ENCODE measurements at regions not wholly inside any gene's neighbourhood (a gene's known extent, or its start where the extent isn't known, plus 50 kb on each side); places are given as distances from the start of the nearest gene placed in this dataset.
"Not testable (repeated sequence)": the region's sequence is repeated elsewhere in the genome, so short reads cannot be mapped to it uniquely, and the experiment has no call there.

GRCh38 chr5:126056851-126057622 lies 366.2 kb upstream of the GRAMD2B start:
- DNase-seq (ENCODE audit: low spot score): no peak
- in situ Hi-C loops (cut with MboI; ENCODE audit: low sequenced_read_pairs, unreplicated experiment): no loop called here
- no peak for TF ChIP-seq CTCF (IDR thresholded peaks at IDR 0.05; ENCODE audit: borderline replicate concordance, control extremely low read depth, extremely low read depth, insufficient read depth, missing control alignments)

GRCh38 chr5:126058392-126058791 lies 364.8 kb upstream of the GRAMD2B start:
- in situ Hi-C loops (cut with MboI; ENCODE audit: low sequenced_read_pairs, unreplicated experiment); DNase-seq (ENCODE audit: low spot score): not testable (repeated sequence)

GRCh38 chr5:126062398-126063221 lies 360.6 kb upstream of the GRAMD2B start:
- DNase-seq (ENCODE audit: low spot score): no peak
- no peak for TF ChIP-seq CTCF (IDR thresholded peaks at IDR 0.05; ENCODE audit: borderline replicate concordance, control extremely low read depth, extremely low read depth, insufficient read depth, missing control alignments)
- in situ Hi-C loops (cut with MboI; ENCODE audit: low sequenced_read_pairs, unreplicated experiment): no loop called here

- no peak for DNase-seq (ENCODE audit: low spot score)
- no peak for TF ChIP-seq CTCF (IDR thresholded peaks at IDR 0.05; ENCODE audit: borderline replicate concordance, control extremely low read depth, extremely low read depth, insufficient read depth, missing control alignments)
- in situ Hi-C loops (cut with MboI; ENCODE audit: low sequenced_read_pairs, unreplicated experiment): no loop called here
Measured at GRCh38 chr5:126065061-126065460, 358.1 kb upstream of the GRAMD2B start.

GRCh38 chr5:126066836-126067235 lies 356.4 kb upstream of the GRAMD2B start:
- in situ Hi-C loops (cut with MboI; ENCODE audit: low sequenced_read_pairs, unreplicated experiment): no loop called here
- no peak for DNase-seq (ENCODE audit: low spot score)
- no peak for TF ChIP-seq CTCF (IDR thresholded peaks at IDR 0.05; ENCODE audit: borderline replicate concordance, control extremely low read depth, extremely low read depth, insufficient read depth, missing control alignments)

- TF ChIP-seq CTCF (IDR thresholded peaks at IDR 0.05; ENCODE audit: borderline replicate concordance, control extremely low read depth, extremely low read depth, insufficient read depth, missing control alignments): no peak
- in situ Hi-C loops (cut with MboI; ENCODE audit: low sequenced_read_pairs, unreplicated experiment): no loop called here
- DNase-seq (ENCODE audit: low spot score): no peak
Measured at GRCh38 chr5:126067404-126067803, 355.8 kb upstream of the GRAMD2B start.

GRCh38 chr5:126069329-126069728 lies 353.9 kb upstream of the GRAMD2B start:
- DNase-seq (ENCODE audit: low spot score): no peak
- in situ Hi-C loops (cut with MboI; ENCODE audit: low sequenced_read_pairs, unreplicated experiment): no loop called here
- no peak for TF ChIP-seq CTCF (IDR thresholded peaks at IDR 0.05; ENCODE audit: borderline replicate concordance, control extremely low read depth, extremely low read depth, insufficient read depth, missing control alignments)

All from GM13976 (cell line).